ENCODE measurements at regions not wholly inside any gene's neighbourhood (a gene's known extent, or its start where the extent isn't known, plus 50 kb on each side); places are given as distances from the start of the nearest gene placed in this dataset.
"Not testable (repeated sequence)": the region's sequence is repeated elsewhere in the genome, so short reads cannot be mapped to it uniquely, and the experiment has no call there.

- no peak for DNase-seq
Observed at GRCh38 chr13:53411463-53411862, 382.9 kb downstream of the OLFM4 start.

GRCh38 chr13:53415135-53415534, 386.5 kb downstream of the OLFM4 start:
- DNase-seq: no peak

- no peak for DNase-seq
Observed at GRCh38 chr13:53417601-53418000, 389.0 kb downstream of the OLFM4 start.

GRCh38 chr13:53422415-53422814, 393.8 kb downstream of the OLFM4 start:
- DNase-seq: no peak

- DNase-seq: no peak
Observed at GRCh38 chr13:53436396-53436795, 407.8 kb downstream of the OLFM4 start.

- no peak for DNase-seq
Observed at GRCh38 chr13:53439439-53440225, 411.0 kb downstream of the OLFM4 start.

GRCh38 chr13:53442979-53443378, 414.4 kb downstream of the OLFM4 start:
- no peak for DNase-seq

- no peak for DNase-seq
Observed at GRCh38 chr13:53445686-53446085, 417.1 kb downstream of the OLFM4 start.

- DNase-seq: no peak
Observed at GRCh38 chr13:53447456-53447855, 418.8 kb downstream of the OLFM4 start.

GRCh38 chr13:53447863-53448262, 419.2 kb downstream of the OLFM4 start:
- DNase-seq: no peak

- DNase-seq: not testable (repeated sequence)
Observed at GRCh38 chr13:53452263-53452808, 423.7 kb downstream of the OLFM4 start.

- DNase-seq: no peak
Observed at GRCh38 chr13:53460796-53461195, 432.2 kb downstream of the OLFM4 start.

GRCh38 chr13:53463106-53463505, 434.5 kb downstream of the OLFM4 start:
- DNase-seq: no peak

- no peak for DNase-seq
Observed at GRCh38 chr13:53466576-53466975, 438.0 kb downstream of the OLFM4 start.

- DNase-seq: no peak
Observed at GRCh38 chr13:53473397-53473796, 444.8 kb downstream of the OLFM4 start.

GRCh38 chr13:53474878-53475277, 446.3 kb downstream of the OLFM4 start:
- DNase-seq: no peak

GRCh38 chr13:53490752-53491151, 462.1 kb downstream of the OLFM4 start:
- no peak for DNase-seq

GRCh38 chr13:53494406-53494805, 465.8 kb downstream of the OLFM4 start:
- DNase-seq: no peak

GRCh38 chr13:53499576-53500133, 471.0 kb downstream of the OLFM4 start:
- DNase-seq: no peak

- DNase-seq: no peak
Observed at GRCh38 chr13:53501387-53501786, 472.8 kb downstream of the OLFM4 start.

GRCh38 chr13:53507741-53508140, 479.1 kb downstream of the OLFM4 start:
- DNase-seq: no peak

GRCh38 chr13:53512635-53513034, 484.0 kb downstream of the OLFM4 start:
- DNase-seq: no peak

GRCh38 chr13:53513226-53513625, 484.6 kb downstream of the OLFM4 start:
- DNase-seq: no peak

- no peak for DNase-seq
Observed at GRCh38 chr13:53520132-53520531, 491.5 kb downstream of the OLFM4 start.

GRCh38 chr13:53522034-53522433, 493.4 kb downstream of the OLFM4 start:
- DNase-seq: no peak
